ENCODE measurements at regions not wholly inside any gene's neighbourhood (a gene's known extent, or its start where the extent isn't known, plus 50 kb on each side); places are given as distances from the start of the nearest gene placed in this dataset.

GRCh38 chr3:46124216-46125177 lies 83.6 kb downstream of the CCR1 start (continued):
- no peak for TF ChIP-seq ZBTB37 (CRISPR knock-in tag; IDR thresholded peaks at IDR 0.05)
- no peak for TF ChIP-seq ZNF24 (IDR thresholded peaks at IDR 0.05)
- no peak for TF ChIP-seq ZNF589 (CRISPR knock-in tag; conservative IDR thresholded peaks at IDR 0.05)
- TF ChIP-seq ETV6 (CRISPR knock-in tag; conservative IDR thresholded peaks at IDR 0.05) = no peak
- no peak for TF ChIP-seq BCLAF1 (IDR thresholded peaks at IDR 0.05)
- no peak for TF ChIP-seq ZNF644 (CRISPR knock-in tag; IDR thresholded peaks at IDR 0.05; ENCODE audit: low read depth)
- no peak for TF ChIP-seq KDM6A (CRISPR knock-in tag; IDR thresholded peaks at IDR 0.05; ENCODE audit: low read depth)
- no peak for TF ChIP-seq SOX6 (IDR thresholded peaks at IDR 0.05)
- no peak for TF ChIP-seq SOX6 (CRISPR knock-in tag; IDR thresholded peaks at IDR 0.05)
- TF ChIP-seq ZSCAN22 (CRISPR knock-in tag; IDR thresholded peaks at IDR 0.05) = no peak
- no peak for TF ChIP-seq ZNF652 (CRISPR knock-in tag; IDR thresholded peaks at IDR 0.05; ENCODE audit: borderline replicate concordance, low read depth)
- TF ChIP-seq ZNF513 (CRISPR knock-in tag; conservative IDR thresholded peaks at IDR 0.05) = no peak
- no peak for TF ChIP-seq ZKSCAN5 (CRISPR knock-in tag; IDR thresholded peaks at IDR 0.05)
- no peak for TF ChIP-seq SMAD3 (CRISPR knock-in tag; IDR thresholded peaks at IDR 0.05)

All from HepG2 (cell line).